Parathyroid adenoma (tissue), 2 donors: ENCODE measurements at regions not wholly inside any gene's neighbourhood (a gene's known extent, or its start where the extent isn't known, plus 50 kb on each side); places are given as distances from the start of the nearest gene placed in this dataset.

ENCODE experiments used
- H2AFZ ChIP-seq: fragments of 300-600 bp; sonication (generic); one replicate; pipeline ENCODE4 v1.7.0; 2017; ENCODE audit warnings: antibody characterized with exemption, mild to moderate bottlenecking
- H3K27ac ChIP-seq: fragments of 300-600 bp; sonication (generic); one replicate; pipeline ENCODE4 v1.7.0; 2017
- H3K27me3 ChIP-seq: fragments of 300-600 bp; sonication (generic); one replicate; pipeline ENCODE4 v1.7.0; 2017; ENCODE audit warnings: low read length; ENCODE audit not compliant: control insufficient read depth, insufficient read depth
- H3K36me3 ChIP-seq: fragments of 300-600 bp; sonication (generic); one replicate; pipeline ENCODE4 v1.7.0; 2017; ENCODE audit warnings: low read length; ENCODE audit not compliant: control insufficient read depth, insufficient read depth
- H3K4me1 ChIP-seq: fragments of 300-600 bp; sonication (generic); one replicate; pipeline ENCODE4 v1.7.0; 2017; ENCODE audit warnings: control low read depth
- H3K4me2 ChIP-seq: fragments of 300-600 bp; sonication (generic); one replicate; pipeline ENCODE4 v1.7.0; 2017; ENCODE audit warnings: low read length
- H3K4me3 ChIP-seq: fragments of 300-600 bp; sonication (generic); one replicate; pipeline ENCODE4 v1.7.0; 2017; ENCODE audit warnings: low read depth, low read length
- H3K79me2 ChIP-seq: fragments of 300-600 bp; sonication (generic); one replicate; pipeline ENCODE4 v1.7.0; 2017; ENCODE audit warnings: control low read depth
- H3K9ac ChIP-seq: fragments of 300-600 bp; sonication (generic); one replicate; pipeline ENCODE4 v1.7.0; 2017; ENCODE audit warnings: mild to moderate bottlenecking
- H3K9me3 ChIP-seq: fragments of 300-600 bp; sonication (generic); one replicate; pipeline ENCODE4 v1.7.0; 2017; ENCODE audit warnings: low read length; ENCODE audit not compliant: control insufficient read depth
- CTCF ChIP-seq: fragments of 300-600 bp; sonication (generic); IDR thresholded peaks from one replicate; pipeline ENCODE4 v1.7.0; 2017; ENCODE audit warnings: antibody characterized with exemption, mild to moderate bottlenecking
- donor health status: primary hyperparathyroidism.

DNA sequence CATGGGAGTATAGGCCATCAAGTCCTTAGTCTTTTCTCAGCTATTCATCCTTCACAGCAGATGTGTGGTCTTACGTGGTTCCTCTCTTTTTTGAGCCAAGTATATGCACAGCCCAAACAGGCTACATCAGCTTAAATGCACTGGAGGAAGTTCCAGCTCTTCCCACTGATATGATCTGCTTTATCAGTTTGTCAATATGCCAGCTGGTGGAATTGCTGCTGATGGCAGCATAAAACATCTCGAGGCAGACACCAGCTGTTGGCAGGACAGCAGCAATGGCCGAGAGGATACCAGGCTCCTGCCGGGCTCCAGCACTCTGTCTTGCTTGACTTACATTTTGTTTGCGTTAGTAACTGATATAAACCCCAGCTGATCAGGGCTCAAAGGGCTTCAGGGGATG, 143.4 kb downstream of the TENT4A start:
- Histone ChIP-seq H3K27ac (no peak overlapping the region), H3K36me3 (no peaks in the 10 kb centered on the region), H3K9me3 (no peaks in the 10 kb centered on the region), H3K4me1 (peaks cover 6% of the 10 kb centered on the region), H2AFZ (no peak overlapping the region), H3K4me2 (no peak overlapping the region), H3K27me3 (no peaks in the 10 kb centered on the region), H3K4me3 (no peak overlapping the region), H3K9ac (no peak overlapping the region), H3K79me2 (no peaks in the 10 kb centered on the region)
- TF ChIP-seq CTCF = no peak

DNA sequence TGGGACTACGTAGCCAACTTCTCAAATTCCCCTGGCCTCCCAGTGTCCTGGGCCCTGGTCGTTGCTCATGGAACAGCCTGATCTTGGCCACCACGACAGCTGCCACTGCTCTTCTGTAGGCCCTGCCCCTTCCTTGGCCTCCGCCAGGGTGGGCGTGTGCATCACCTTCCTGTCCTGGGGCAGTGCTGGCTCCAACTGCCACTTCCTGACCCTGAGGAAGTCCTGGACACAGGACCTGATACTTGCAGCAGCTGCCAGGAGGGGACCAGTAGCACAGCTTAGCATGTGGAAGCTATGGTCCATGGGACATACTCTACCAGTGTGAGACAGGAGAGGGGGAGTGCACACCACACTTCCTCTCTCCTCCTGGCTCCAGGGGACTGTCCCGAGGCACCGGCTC, 145.2 kb downstream of the TENT4A start:
- no peak overlapping the region for H3K9ac ChIP-seq

GRCh38 chr5:6859023-6859422, 145.8 kb downstream of the TENT4A start:
- H3K27ac ChIP-seq = no peak overlapping the region
- H3K79me2 ChIP-seq = no peaks in the 10 kb centered on the region
- no peak overlapping the region for H3K4me3 ChIP-seq
- no peaks in the 10 kb centered on the region for H3K36me3 ChIP-seq
- H2AFZ ChIP-seq = no peak overlapping the region
- no peak overlapping the region for H3K4me2 ChIP-seq
- no peak for TF ChIP-seq CTCF
- no peaks in the 10 kb centered on the region for H3K27me3 ChIP-seq
- H3K4me1 ChIP-seq = peaks cover 6% of the 10 kb centered on the region
- H3K9ac ChIP-seq = no peak overlapping the region
- no peaks in the 10 kb centered on the region for H3K9me3 ChIP-seq

More for the DNA sequence above, 145.2 kb downstream of the TENT4A start:
- H3K4me3 ChIP-seq = no peak overlapping the region
- no peak for TF ChIP-seq CTCF
- H3K79me2 ChIP-seq = no peaks in the 10 kb centered on the region
- no peaks in the 10 kb centered on the region for H3K36me3 ChIP-seq
- no peaks in the 10 kb centered on the region for H3K9me3 ChIP-seq
- no peak overlapping the region for H3K4me2 ChIP-seq
- H2AFZ ChIP-seq = no peak overlapping the region
- H3K4me1 ChIP-seq = peaks cover 6% of the 10 kb centered on the region
- no peaks in the 10 kb centered on the region for H3K27me3 ChIP-seq
- H3K27ac ChIP-seq = no peak overlapping the region

DNA sequence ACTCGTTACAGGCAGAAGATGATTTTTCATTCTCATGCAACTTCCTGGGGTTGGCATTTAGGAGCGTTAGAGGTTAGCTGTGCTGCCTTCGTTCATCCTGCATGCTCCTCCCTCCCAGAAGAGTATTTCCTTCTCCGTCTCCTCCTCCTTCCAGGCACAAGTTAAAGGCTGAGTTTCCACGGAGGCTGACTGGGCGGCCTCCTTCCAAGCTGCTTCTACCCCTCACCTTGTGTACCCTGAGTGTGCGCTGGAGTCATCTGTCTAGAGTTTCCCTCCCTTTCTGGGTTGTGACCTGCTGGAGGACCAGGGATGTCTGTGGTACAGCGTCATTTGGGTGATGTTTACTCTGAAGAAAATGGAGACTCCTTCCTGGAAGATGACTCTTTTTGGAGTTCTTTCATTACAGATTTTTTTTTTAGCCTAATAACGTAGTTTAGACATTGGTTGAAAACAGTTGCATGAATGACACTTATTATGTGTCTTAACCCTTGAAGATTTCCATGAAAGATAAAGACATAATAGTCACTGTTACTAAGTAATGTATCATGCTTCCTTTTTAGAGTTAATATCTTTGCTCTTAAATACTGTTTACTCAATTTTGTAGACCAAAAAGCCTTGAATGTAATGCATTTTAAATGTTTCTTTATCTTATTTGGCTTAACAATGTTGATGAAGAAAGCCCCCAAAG, 146.9 kb downstream of the TENT4A start:
- Histone ChIP-seq H3K4me1 (peaks cover 6% of the 10 kb centered on the region), H3K4me3 (no peak overlapping the region), H3K4me2 (no peak overlapping the region), H3K27ac (no peak overlapping the region), H3K27me3 (no peaks in the 10 kb centered on the region), H2AFZ (no peak overlapping the region), H3K9ac (no peak overlapping the region), H3K79me2 (no peaks in the 10 kb centered on the region), H3K36me3 (no peaks in the 10 kb centered on the region), H3K9me3 (no peaks in the 10 kb centered on the region)
- no peak for TF ChIP-seq CTCF

DNA sequence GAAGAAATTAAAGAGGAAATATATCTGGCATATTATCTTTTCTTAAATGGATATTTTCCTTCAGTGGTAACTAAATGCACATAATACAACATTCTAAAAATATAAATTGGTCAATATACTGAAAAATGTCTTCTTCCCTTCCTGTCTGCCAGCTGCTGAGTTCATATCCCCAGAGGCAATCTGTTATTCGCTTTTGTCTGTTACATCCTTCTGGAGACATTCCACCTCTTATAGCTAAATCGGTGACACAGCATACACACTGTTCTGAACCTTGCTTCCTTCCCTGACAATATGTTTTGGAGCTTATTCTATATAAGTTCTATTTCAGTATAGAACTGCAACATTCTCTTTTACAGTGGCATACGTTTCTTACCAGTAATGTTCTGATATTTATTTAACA, 147.8 kb downstream of the TENT4A start:
- H3K4me2 ChIP-seq = no peak overlapping the region
- H2AFZ ChIP-seq = no peak overlapping the region
- no peak overlapping the region for H3K4me3 ChIP-seq
- H3K9me3 ChIP-seq = no peaks in the 10 kb centered on the region
- H3K36me3 ChIP-seq = no peaks in the 10 kb centered on the region
- no peaks in the 10 kb centered on the region for H3K27me3 ChIP-seq
- TF ChIP-seq CTCF = no peak
- no peaks in the 10 kb centered on the region for H3K79me2 ChIP-seq
- no peak overlapping the region for H3K27ac ChIP-seq
- no peak overlapping the region for H3K9ac ChIP-seq
- peaks cover 6% of the 10 kb centered on the region for H3K4me1 ChIP-seq
